Ectodermal cell (in vitro differentiated cells): ENCODE measurements at regions not wholly inside any gene's neighbourhood (a gene's known extent, or its start where the extent isn't known, plus 50 kb on each side); places are given as distances from the start of the nearest gene placed in this dataset.
"Not testable (repeated sequence)": the region's sequence is repeated elsewhere in the genome, so short reads cannot be mapped to it uniquely, and the experiment has no call there.

Experiments
- H3K27ac ChIP-seq: 2 replicates; pipeline ENCODE4 v1.7.0; 2013; ENCODE audit warnings: mild to moderate bottlenecking, low read depth, low read length; ENCODE audit not compliant: insufficient read depth, poor library complexity, severe bottlenecking
- H3K27me3 ChIP-seq: 2 replicates; pipeline ENCODE4 v1.7.0; 2013; ENCODE audit warnings: mild to moderate bottlenecking, low read length; ENCODE audit not compliant: insufficient read depth, control insufficient read depth, poor library complexity, severe bottlenecking
- H3K36me3 ChIP-seq: one replicate; pipeline ENCODE4 v1.7.0; 2013; ENCODE audit warnings: low read length; ENCODE audit not compliant: control insufficient read depth, insufficient read depth
- H3K4me1 ChIP-seq: one replicate; pipeline ENCODE4 v1.7.0; 2013; ENCODE audit warnings: low read length; ENCODE audit not compliant: control insufficient read depth, insufficient read depth
- H3K4me3 ChIP-seq: 2 replicates; pipeline ENCODE4 v1.7.0; 2013; ENCODE audit warnings: low read depth, low read length, control low read depth; ENCODE audit not compliant: insufficient read depth
- H3K9me3 ChIP-seq: 2 replicates; pipeline ENCODE4 v1.7.0; 2013; ENCODE audit warnings: mild to moderate bottlenecking, low read length, moderate library complexity; ENCODE audit not compliant: control insufficient read depth
- WGBS, 2 experiments: methylation state at CpG; one replicate each; pipeline ENCODE4 v1.1.7; 2013; ENCODE audit warnings: missing lambda C conversion rate in 2 of 2; 5-methylcytosine and 5-hydroxymethylcytosine counted together

DNA sequence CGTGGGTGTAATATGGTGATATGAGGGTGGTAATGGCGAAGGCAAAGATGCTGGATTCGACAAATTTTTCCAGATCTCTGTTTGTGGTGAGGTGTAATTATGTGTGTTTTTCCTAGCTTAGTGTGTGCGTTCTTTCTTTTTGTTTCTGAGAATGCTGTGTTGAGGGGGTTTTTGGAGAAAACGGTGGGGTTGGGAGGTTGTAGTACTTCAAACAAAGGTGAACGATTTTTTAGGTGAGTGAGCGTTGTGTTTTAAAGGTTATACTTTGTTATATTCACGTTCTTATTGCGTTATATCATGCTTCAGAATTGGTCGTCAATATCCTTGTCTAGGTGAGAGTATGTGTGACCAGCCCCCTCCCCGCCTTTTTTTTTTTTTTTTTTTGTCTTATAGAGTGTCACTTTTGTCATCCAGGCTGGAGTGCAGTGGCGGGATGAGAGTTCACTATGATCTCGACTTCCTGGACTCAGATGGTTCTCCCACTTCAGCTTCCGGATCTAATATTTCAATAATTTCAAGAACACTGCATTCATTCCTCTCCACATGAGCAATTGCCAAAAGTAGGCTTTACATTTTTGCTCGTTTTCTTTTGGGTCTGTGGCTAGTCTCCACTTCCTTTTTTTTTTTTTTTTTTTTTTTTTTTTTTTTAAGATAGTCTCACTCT, 82.2 kb upstream of the RNU2-1 start:
- Histone ChIP-seq H3K27ac (no peak overlapping the region), H3K27me3 (no peaks in the 10 kb centered on the region), H3K36me3 (no peaks in the 10 kb centered on the region), H3K4me3 (no peak overlapping the region), H3K4me1 (no peaks in the 10 kb centered on the region), H3K9me3 (peaks cover 4% of the 10 kb centered on the region)
- 20 to 24% methylated on average over 13 to 15 of the region's 15 CpGs for WGBS, 2 experiments

DNA sequence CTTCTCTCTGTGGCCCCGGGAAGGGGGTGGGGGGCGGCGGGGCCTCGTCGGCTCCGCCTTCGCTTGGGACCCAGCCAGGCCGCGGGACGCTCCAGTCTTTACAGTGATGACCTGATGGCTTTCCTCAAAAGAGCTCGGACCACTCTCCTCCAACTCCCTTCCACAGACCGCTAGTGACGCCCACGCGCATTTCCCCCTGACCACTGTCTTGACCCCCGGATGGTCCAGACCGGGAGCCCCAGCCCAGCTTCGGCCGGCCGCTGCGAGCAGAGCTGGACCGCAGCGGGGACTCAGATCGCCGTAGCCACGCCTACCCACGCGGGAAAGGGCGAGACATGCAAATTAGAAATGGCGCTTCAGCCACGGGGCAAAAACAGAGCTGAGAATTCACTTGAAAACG, 81.6 kb upstream of the RNU2-1 start:
- Histone ChIP-seq H3K9me3 (peaks cover 4% of the 10 kb centered on the region), H3K27ac (no peak overlapping the region), H3K4me3 (no peak overlapping the region), H3K36me3 (no peaks in the 10 kb centered on the region), H3K27me3 (no peaks in the 10 kb centered on the region), H3K4me1 (no peaks in the 10 kb centered on the region)
- 1% methylated on average over 32 of the region's 32 CpGs for WGBS, 2 experiments

- H3K27ac ChIP-seq = no peak overlapping the region
Measured at GRCh38 chr17:43314611-43315011, 80.8 kb upstream of the RNU2-1 start.

GRCh38 chr17:43312011-43312410, 78.2 kb upstream of the RNU2-1 start:
- Histone ChIP-seq H3K27me3 (no peaks in the 10 kb centered on the region), H3K4me3 (no peak overlapping the region), H3K9me3 (no peaks in the 10 kb centered on the region), H3K27ac (no peak overlapping the region), H3K36me3 (no peaks in the 10 kb centered on the region), H3K4me1 (no peaks in the 10 kb centered on the region)
- 91% methylated on average over 5 of the region's 5 CpGs for whole genome bisulfite sequencing, 2 experiments

More at GRCh38 chr17:43314611-43315011, 80.8 kb upstream of the RNU2-1 start:
- Histone ChIP-seq H3K4me3 (no peak overlapping the region), H3K9me3 (peaks cover 3% of the 10 kb centered on the region), H3K4me1 (no peaks in the 10 kb centered on the region), H3K27me3 (no peaks in the 10 kb centered on the region), H3K36me3 (no peaks in the 10 kb centered on the region)
- 92% methylated on average over 3 of the region's 3 CpGs for WGBS, 2 experiments

DNA sequence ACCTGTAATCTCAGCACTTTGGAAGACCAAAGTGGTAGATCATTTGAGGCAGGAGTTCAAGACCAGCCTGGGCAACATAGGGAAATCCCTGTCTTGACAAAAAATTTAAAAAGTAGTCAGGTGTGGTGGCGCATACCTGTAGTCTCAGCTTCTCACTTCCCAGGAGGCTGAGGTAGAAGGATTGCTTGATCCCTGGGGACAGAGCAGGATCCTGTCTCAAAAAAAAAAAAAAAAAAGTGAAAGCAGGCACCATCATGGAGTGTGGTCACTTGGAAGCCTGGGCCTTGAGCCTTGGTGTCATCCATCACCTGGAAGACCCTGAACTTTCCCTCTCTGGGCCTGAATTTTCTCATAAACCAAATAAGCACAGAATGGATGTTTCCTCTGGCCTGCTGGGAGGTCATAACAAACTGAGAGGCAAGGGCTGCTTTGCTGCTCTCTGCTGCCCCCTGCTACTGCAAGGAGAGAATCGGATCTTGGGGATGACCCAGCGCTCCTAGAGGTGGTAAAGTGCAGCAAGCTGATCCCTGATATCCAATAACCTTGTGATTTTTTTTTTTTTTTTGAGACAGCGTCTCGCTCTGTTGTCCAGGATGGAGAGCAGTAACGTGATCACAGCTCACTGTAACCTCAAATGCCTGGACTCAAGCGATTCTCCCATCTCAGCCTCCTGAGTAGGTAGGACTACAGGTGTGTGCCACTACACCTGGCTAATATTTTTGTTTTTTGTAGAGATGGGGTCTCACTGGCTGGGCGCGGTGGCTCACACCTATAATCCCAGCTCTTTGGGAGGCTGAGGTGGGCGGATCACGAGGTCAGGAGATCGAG, 75.9 kb upstream of the RNU2-1 start:
- no peaks in the 10 kb centered on the region for H3K4me1 ChIP-seq
- no peaks in the 10 kb centered on the region for H3K27me3 ChIP-seq
- H3K36me3 ChIP-seq = no peaks in the 10 kb centered on the region
- no peak overlapping the region for H3K27ac ChIP-seq
- no peak overlapping the region for H3K4me3 ChIP-seq
- H3K9me3 ChIP-seq = no peaks in the 10 kb centered on the region
- 33 to 38% methylated on average over 12 of the region's 12 CpGs for WGBS, 2 experiments

DNA sequence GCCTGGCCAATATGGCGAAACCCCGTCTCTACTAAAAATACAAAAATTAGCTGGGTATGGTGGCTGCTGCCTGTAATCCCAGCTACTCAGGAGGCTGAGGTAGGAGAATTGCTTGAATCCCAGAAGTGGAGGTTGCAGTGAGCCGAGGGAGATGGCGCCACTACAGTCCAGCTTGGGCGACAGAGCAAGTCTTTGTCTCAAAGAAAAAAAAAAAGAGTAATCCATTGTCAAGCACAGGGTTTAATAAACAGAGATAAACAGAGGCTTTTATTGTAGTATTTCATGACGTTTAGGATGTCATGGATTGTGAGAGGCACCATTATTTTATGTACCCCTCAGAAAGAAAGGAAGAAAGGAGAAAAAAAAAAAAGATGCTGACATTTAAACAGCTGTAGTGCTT, 75.2 kb upstream of the RNU2-1 start:
- 93% methylated on average over 6 of the region's 6 CpGs for WGBS, 2 experiments
- Histone ChIP-seq H3K4me1 (no peaks in the 10 kb centered on the region), H3K4me3 (no peak overlapping the region), H3K27me3 (no peaks in the 10 kb centered on the region), H3K9me3 (no peaks in the 10 kb centered on the region), H3K27ac (no peak overlapping the region), H3K36me3 (no peaks in the 10 kb centered on the region)

DNA sequence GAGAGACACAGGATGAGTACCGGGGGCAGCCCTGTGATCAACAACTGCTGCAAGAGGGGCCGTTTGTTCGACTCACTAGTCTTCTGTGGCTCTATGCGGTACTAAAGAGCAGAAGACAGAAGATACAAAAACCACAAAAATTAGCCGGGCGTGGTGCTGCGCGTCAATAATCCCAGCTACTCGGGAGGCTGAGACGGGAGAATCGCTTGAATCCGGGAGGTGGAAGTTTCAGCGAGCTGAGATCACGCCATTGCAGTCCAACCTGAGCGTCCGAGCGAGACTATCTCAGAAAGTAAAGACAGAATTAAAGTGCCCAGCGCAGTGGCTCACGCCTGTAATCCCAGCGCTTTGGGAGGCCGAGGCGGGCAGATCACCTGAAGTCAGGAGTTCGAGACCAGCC, 71.0 kb upstream of the RNU2-1 start:
- 95 to 99% methylated on average over 9 of the region's 23 CpGs for WGBS, 2 experiments
- not testable (repeated sequence) for H3K27me3 ChIP-seq, H3K9me3 ChIP-seq

GRCh38 chr17:43303049-43303448, 69.3 kb upstream of the RNU2-1 start:
- not testable (repeated sequence) for H3K27ac ChIP-seq, H3K9me3 ChIP-seq, H3K36me3 ChIP-seq, H3K4me1 ChIP-seq, H3K27me3 ChIP-seq, H3K4me3 ChIP-seq
- WGBS, 2 experiments = no CpG with 5 or more reads among the region's 5 CpGs

More for the DNA sequence above, 71.0 kb upstream of the RNU2-1 start:
- not testable (repeated sequence) for H3K27ac ChIP-seq, H3K4me1 ChIP-seq, H3K36me3 ChIP-seq, H3K4me3 ChIP-seq

GRCh38 chr17:43299300-43300076, 65.7 kb upstream of the RNU2-1 start:
- not testable (repeated sequence) for H3K9me3 ChIP-seq, H3K4me1 ChIP-seq, H3K4me3 ChIP-seq, H3K36me3 ChIP-seq, H3K27ac ChIP-seq, H3K27me3 ChIP-seq
- WGBS, 2 experiments = no CpG with 5 or more reads among the region's 37 CpGs

DNA sequence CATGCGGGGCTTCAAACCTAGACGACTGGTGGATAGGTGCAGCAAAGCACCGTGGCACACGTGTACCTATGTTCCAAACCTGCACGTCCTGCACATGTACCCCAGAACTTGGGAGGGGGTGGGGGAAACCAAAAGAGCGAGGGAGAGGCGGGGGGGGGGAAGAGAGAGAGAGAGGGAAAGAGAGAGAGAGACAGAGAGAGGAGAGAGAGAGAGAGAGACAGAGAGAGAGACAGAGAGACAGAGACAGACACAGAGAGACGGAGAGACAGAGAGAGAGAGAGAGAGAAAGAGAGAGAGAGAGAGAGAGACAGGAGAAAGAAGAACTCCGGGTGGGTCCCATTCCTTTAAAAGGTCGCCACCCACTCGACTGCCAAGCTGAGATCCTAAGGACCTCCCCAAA, 55.9 kb upstream of the RNU2-1 start:
- H3K4me3 ChIP-seq, H3K9me3 ChIP-seq, H3K27me3 ChIP-seq, H3K4me1 ChIP-seq, H3K36me3 ChIP-seq, H3K27ac ChIP-seq: not testable (repeated sequence)
- no CpG with 5 or more reads among the region's 11 CpGs for WGBS, 2 experiments
